BE2C (cell line): ENCODE measurements at regions not wholly inside any gene's neighbourhood (a gene's known extent, or its start where the extent isn't known, plus 50 kb on each side); places are given as distances from the start of the nearest gene placed in this dataset.

Experiments
- DNase-seq: peaks from one replicate; pipeline ENCODE4 v3.0.0-alpha.2; 2020
- H3K27me3 ChIP-seq: fragments of 250-450 bp; sonication (Bioruptor Pico); 2 replicates; pipeline ENCODE4 v1.5.1; 2020; ENCODE audit warnings: mild to moderate bottlenecking
- H3K36me3 ChIP-seq: fragments of 250-450 bp; sonication (Bioruptor Pico); 2 replicates; pipeline ENCODE4 v1.5.1; 2020; ENCODE audit warnings: mild to moderate bottlenecking
- H3K4me1 ChIP-seq: fragments of 250-450 bp; sonication (Bioruptor Pico); 2 replicates; pipeline ENCODE4 v1.5.1; 2020
- H3K4me3 ChIP-seq: 2 replicates; pipeline ENCODE4 v1.5.1; 2011; ENCODE audit warnings: low read depth, low read length
- H3K9me3 ChIP-seq: fragments of 250-450 bp; sonication (Bioruptor Pico); 2 replicates; pipeline ENCODE4 v1.5.1; 2020
- TF ChIP-seq, protein P1 (sequence below): IDR thresholded peaks from 2 replicates; pipeline ENCODE4 v1.5.1; 2012; ENCODE audit warnings: mild to moderate bottlenecking, low read depth, low read length

DNA sequence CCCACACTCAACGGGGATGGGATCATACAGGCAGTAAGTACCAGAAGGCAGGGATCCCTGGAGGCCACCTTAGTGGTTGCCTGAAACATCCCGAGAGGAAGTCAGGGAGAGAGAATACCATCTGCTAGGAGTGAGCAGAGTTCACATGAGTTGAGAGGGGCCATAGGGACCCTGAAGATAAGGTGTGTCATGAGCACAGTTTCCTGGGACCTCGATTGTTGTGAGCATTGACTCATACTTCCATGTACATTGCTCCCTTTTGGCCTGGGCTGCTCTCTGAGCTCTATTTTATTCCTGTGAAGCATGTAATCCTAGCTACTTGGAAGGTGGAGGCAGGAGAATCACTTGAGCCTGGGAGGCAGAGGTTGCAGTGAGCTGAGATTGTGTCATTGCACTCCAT is 120.5 kb downstream of the TBC1D30 start:
- no peak overlapping the region for H3K4me3 ChIP-seq
- H3K36me3 ChIP-seq: no peaks in the 10 kb centered on the region
- H3K4me1 ChIP-seq: no peaks in the 10 kb centered on the region
- no peaks in the 10 kb centered on the region for H3K9me3 ChIP-seq
- TF ChIP-seq, protein P1, sequence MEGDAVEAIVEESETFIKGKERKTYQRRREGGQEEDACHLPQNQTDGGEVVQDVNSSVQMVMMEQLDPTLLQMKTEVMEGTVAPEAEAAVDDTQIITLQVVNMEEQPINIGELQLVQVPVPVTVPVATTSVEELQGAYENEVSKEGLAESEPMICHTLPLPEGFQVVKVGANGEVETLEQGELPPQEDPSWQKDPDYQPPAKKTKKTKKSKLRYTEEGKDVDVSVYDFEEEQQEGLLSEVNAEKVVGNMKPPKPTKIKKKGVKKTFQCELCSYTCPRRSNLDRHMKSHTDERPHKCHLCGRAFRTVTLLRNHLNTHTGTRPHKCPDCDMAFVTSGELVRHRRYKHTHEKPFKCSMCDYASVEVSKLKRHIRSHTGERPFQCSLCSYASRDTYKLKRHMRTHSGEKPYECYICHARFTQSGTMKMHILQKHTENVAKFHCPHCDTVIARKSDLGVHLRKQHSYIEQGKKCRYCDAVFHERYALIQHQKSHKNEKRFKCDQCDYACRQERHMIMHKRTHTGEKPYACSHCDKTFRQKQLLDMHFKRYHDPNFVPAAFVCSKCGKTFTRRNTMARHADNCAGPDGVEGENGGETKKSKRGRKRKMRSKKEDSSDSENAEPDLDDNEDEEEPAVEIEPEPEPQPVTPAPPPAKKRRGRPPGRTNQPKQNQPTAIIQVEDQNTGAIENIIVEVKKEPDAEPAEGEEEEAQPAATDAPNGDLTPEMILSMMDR: no peak
- DNase-seq: no peak
- no peaks in the 10 kb centered on the region; the same call in 1 of the 2 replicates for H3K27me3 ChIP-seq

DNA sequence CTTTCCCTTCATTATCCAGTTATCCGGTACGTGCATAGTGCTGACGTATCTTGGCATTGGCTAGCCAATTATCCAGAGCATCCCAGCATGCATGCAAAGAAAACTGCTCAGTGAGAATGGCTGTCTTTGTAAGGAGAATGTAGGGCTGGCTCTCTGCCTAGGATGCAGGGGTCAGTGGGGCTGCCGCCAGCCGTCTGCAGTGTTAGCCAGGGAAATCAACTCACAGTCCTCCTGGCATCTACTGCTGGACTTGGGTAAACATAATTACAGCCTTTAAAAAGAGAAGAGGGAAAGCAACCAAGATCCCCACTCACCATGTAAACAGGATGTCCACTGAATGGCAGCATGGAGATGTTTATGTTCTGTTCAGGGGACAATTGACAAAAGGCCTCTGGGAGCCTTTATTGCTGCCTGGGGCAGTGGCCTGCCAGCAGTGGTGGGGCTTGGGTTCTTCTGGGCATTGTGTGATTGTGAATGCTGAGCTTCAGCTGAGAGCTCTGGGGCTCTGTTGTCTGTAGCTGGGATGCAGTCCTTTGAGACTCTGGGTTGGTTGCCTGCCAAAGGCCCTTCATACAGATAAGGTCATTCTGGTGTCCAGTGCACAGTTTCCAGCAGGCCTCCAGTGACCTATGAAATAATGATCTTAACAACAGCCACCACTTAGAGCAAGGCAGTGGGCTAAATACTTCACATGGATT is 121.8 kb downstream of the TBC1D30 start:
- TF ChIP-seq, protein P1: no peak
- Histone ChIP-seq H3K4me1 (no peaks in the 10 kb centered on the region), H3K36me3 (no peaks in the 10 kb centered on the region), H3K27me3 (peaks cover 4% of the 10 kb centered on the region; the same call in 1 of the 2 replicates), H3K9me3 (no peaks in the 10 kb centered on the region), H3K4me3 (no peak overlapping the region)
- peak; percentile 43 for DNase-seq

DNA sequence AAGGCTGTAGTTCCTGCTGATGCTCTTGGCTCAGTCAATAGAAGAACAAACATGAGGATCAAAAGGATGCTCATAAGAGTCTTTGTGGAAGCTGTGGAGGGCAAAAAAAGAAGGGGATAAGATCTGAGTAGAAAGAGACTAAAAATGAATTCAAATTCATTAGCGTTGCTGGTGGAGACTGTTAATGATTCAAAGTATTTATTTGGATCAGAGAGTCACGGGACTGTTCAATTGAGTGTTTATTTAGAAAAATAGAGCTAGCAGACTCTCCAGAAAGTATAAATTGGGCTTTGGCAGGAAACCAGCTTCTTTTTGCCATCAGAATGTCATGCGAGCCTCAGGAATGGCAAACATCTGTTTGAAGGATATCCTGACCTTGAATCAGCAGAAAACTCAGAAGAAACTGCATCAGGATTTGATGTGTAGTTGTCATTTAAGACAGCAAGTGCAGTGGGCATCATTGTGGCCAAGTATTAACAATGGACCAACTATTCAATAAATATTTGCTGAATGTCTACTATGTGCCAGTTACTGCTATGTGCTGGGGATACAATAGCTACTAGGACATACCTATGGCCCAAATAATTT is 126.4 kb downstream of the TBC1D30 start:
- no peaks in the 10 kb centered on the region for H3K9me3 ChIP-seq
- H3K4me3 ChIP-seq: no peak overlapping the region
- no peaks in the 10 kb centered on the region for H3K4me1 ChIP-seq
- H3K36me3 ChIP-seq: no peaks in the 10 kb centered on the region
- TF ChIP-seq, protein P1: no peak
- DNase-seq: no peak
- H3K27me3 ChIP-seq: peaks cover 4% of the 10 kb centered on the region; the same call in 1 of the 2 replicates

DNA sequence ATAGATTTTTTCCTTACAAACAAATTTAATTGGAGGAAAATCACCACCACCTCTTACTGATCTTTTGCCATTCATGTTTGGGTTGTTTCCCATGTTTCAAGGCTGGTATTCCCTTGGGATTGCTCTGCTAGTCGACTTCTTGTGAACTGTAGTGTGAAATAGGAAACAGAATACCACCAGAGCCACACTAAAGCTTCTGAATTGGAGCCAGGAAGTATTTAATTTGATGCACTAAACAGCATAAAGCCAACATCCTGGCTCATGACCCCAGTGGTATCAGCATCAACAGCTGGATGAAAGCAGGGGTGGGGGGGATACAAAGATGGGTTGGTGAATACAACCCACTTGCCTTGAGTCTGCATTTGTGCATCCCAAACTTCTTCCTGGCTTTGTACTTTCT is 127.5 kb downstream of the TBC1D30 start:
- Histone ChIP-seq H3K9me3 (no peaks in the 10 kb centered on the region), H3K4me1 (no peaks in the 10 kb centered on the region), H3K27me3 (peaks cover 4% of the 10 kb centered on the region; the same call in 1 of the 2 replicates), H3K4me3 (no peak overlapping the region), H3K36me3 (no peaks in the 10 kb centered on the region)
- TF ChIP-seq, protein P1: no peak
- no peak for DNase-seq

DNA sequence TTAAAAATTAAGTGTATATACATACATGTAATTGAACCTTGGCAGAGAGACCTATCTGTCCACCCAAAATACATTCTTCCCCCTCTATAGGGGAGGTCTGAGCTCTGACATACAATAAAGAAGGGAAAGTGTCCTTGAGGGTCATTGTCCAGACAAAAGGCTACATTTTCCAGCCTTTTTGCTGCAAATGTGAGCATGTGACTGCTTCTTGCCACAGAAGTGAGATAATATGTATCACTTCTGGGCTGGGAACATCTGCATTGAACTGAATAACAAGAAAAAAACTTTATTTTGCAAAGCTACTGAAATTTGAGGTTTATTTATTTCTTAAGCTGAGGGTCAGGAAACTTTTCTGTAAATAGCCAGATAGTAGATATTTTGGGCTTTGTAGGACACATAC is 131.3 kb downstream of the TBC1D30 start:
- no peaks in the 10 kb centered on the region for H3K9me3 ChIP-seq
- no peaks in the 10 kb centered on the region for H3K36me3 ChIP-seq
- TF ChIP-seq, protein P1: no peak
- peaks cover 4% of the 10 kb centered on the region; the same call in 1 of the 2 replicates for H3K27me3 ChIP-seq
- no peak overlapping the region for H3K4me3 ChIP-seq
- no peaks in the 10 kb centered on the region for H3K4me1 ChIP-seq
- no peak for DNase-seq

DNA sequence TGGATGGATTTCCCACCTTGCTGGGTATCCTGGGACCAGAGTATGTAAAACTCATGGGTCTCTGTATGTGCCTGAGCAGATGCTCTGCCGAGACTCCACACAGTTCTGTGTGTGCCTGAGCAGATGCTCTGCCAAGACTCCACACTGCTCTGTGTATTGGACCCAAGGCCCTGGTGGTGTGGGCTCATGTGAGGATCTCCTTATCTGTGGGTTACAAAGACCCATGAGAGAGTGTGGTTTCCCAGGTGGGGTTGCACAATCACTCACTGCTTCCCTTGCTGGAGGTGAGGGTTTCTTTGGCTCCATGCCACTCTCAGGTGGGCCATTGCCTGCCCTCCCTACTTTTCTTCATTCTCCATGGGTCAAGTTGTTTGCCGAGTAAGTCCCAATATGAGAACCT is 141.5 kb downstream of the TBC1D30 start:
- no peaks in the 10 kb centered on the region for H3K4me1 ChIP-seq
- H3K4me3 ChIP-seq: no peak overlapping the region
- H3K36me3 ChIP-seq: no peaks in the 10 kb centered on the region
- TF ChIP-seq, protein P1: no peak
- no peaks in the 10 kb centered on the region for H3K9me3 ChIP-seq
- H3K27me3 ChIP-seq: no peaks in the 10 kb centered on the region
- DNase-seq: no peak
